ENCODE measurements at regions not wholly inside any gene's neighbourhood (a gene's known extent, or its start where the extent isn't known, plus 50 kb on each side); places are given as distances from the start of the nearest gene placed in this dataset.
"Not testable (repeated sequence)": the region's sequence is repeated elsewhere in the genome, so short reads cannot be mapped to it uniquely, and the experiment has no call there.

GRCh38 chr5:83802686-83803085 is 82.0 kb upstream of the HAPLN1 start:
- DNase-seq = no peak
- no peaks in the 10 kb centered on the region for H3K4me1 ChIP-seq
- no peak overlapping the region for H3K27ac ChIP-seq
- TF ChIP-seq POLR2A (IDR thresholded peaks at IDR 0.05) = no peak
- no peak for TF ChIP-seq CTCF (IDR thresholded peaks at IDR 0.05)
- no peaks in the 10 kb centered on the region for H3K27me3 ChIP-seq
- H3K4me3 ChIP-seq = no peak overlapping the region
- H3K9me3 ChIP-seq = no peaks in the 10 kb centered on the region
- no peaks in the 10 kb centered on the region for H3K36me3 ChIP-seq

- Histone ChIP-seq H3K27ac (no peak overlapping the region), H3K4me1 (no peaks in the 10 kb centered on the region), H3K27me3 (no peaks in the 10 kb centered on the region), H3K36me3 (no peaks in the 10 kb centered on the region), H3K4me3 (no peak overlapping the region), H3K9me3 (no peaks in the 10 kb centered on the region)
- no peak for DNase-seq
- TF ChIP-seq POLR2A (IDR thresholded peaks at IDR 0.05) (no peak), CTCF (IDR thresholded peaks at IDR 0.05) (no peak)
These were observed 79.5 kb upstream of the HAPLN1 start for GRCh38 chr5:83800201-83800600.

GRCh38 chr5:83799020-83799419 is 78.4 kb upstream of the HAPLN1 start:
- DNase-seq, H3K27me3 ChIP-seq, H3K4me1 ChIP-seq, H3K9me3 ChIP-seq, H3K27ac ChIP-seq, H3K36me3 ChIP-seq, H3K4me3 ChIP-seq: not testable (repeated sequence)

GRCh38 chr5:83789371-83789770 is 68.7 kb upstream of the HAPLN1 start:
- TF ChIP-seq CTCF (IDR thresholded peaks at IDR 0.05) (no peak), POLR2A (IDR thresholded peaks at IDR 0.05) (no peak)
- Histone ChIP-seq H3K4me1 (no peaks in the 10 kb centered on the region), H3K36me3 (no peaks in the 10 kb centered on the region), H3K27ac (no peak overlapping the region), H3K9me3 (no peaks in the 10 kb centered on the region), H3K27me3 (no peaks in the 10 kb centered on the region), H3K4me3 (no peak overlapping the region)
- no peak for DNase-seq

- Histone ChIP-seq H3K27me3 (no peaks in the 10 kb centered on the region), H3K36me3 (no peaks in the 10 kb centered on the region), H3K9me3 (no peaks in the 10 kb centered on the region), H3K27ac (no peak overlapping the region), H3K4me3 (no peak overlapping the region), H3K4me1 (no peaks in the 10 kb centered on the region)
- DNase-seq = no peak
- TF ChIP-seq POLR2A (IDR thresholded peaks at IDR 0.05) = no peak
- TF ChIP-seq CTCF (IDR thresholded peaks at IDR 0.05) = no peak
These were observed 67.0 kb upstream of the HAPLN1 start for GRCh38 chr5:83787631-83788030.

- no peak overlapping the region for H3K27ac ChIP-seq
- no peaks in the 10 kb centered on the region for H3K36me3 ChIP-seq
- no peak for DNase-seq
- H3K27me3 ChIP-seq = no peaks in the 10 kb centered on the region
- H3K4me3 ChIP-seq = no peak overlapping the region
- no peaks in the 10 kb centered on the region for H3K4me1 ChIP-seq
- H3K9me3 ChIP-seq = no peaks in the 10 kb centered on the region
- TF ChIP-seq POLR2A (IDR thresholded peaks at IDR 0.05) (no peak), CTCF (IDR thresholded peaks at IDR 0.05) (no peak)
These were observed 64.6 kb upstream of the HAPLN1 start for GRCh38 chr5:83785176-83785668.
